ENCODE measurements at regions not wholly inside any gene's neighbourhood (a gene's known extent, or its start where the extent isn't known, plus 50 kb on each side); places are given as distances from the start of the nearest gene placed in this dataset.
"Not testable (repeated sequence)": the region's sequence is repeated elsewhere in the genome, so short reads cannot be mapped to it uniquely, and the experiment has no call there.

DNA sequence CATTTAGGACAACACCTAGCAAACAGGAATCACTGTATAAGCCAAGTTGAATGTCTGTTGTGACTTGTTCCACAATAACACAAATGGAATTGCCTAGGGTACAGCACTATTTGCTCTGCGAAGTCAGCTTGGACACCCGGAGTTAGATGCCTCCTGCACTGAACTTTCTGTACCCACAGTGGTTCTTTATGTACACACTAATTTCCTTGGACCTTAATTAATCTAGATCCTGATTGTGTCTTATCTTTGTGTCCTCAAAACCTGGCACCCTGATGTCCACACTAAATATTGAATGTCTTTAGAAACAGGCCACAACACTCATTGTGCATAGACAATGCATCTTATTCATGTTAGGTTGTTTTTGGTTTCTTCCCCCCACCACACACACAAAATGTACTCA, 278.9 kb upstream of the NR2F2 start:
- DNase-seq (ENCODE audit: low read depth): no peak

- DNase-seq (ENCODE audit: low read depth): no peak
These were observed 278.3 kb upstream of the NR2F2 start for GRCh38 chr15:96052154-96052553.

DNA sequence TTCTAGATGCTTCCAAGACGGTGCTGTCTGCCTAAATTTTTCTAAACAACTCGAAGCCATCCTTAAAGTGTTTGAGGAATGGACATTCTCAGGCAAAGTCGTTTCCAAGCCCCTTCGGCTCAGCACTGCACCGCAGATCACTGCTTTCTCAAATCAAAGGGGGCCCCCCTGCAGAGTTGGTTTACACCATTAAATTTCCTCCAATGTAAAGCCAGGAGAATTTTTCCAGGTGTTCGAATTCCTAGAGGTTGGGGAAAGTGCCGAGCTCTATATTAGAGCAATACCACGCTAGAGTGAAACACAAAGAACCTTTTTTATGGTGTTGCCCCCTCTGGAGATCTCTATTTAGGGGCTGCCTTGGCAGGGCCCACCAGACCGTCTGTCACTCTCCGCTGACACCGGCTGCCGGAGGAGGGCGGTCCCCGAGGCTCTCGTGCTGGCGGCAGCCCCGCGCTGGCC, 277.9 kb upstream of the NR2F2 start:
- no peak for DNase-seq (ENCODE audit: low read depth)

- DNase-seq (ENCODE audit: low read depth): peak; percentile 33
These were observed 277.3 kb upstream of the NR2F2 start for GRCh38 chr15:96053031-96053780.

- DNase-seq (ENCODE audit: low read depth): peak; percentile 46
These were observed 276.6 kb upstream of the NR2F2 start for GRCh38 chr15:96053781-96054428.

- no peak for DNase-seq (ENCODE audit: low read depth)
These were observed 275.9 kb upstream of the NR2F2 start for GRCh38 chr15:96054621-96055020.

DNA sequence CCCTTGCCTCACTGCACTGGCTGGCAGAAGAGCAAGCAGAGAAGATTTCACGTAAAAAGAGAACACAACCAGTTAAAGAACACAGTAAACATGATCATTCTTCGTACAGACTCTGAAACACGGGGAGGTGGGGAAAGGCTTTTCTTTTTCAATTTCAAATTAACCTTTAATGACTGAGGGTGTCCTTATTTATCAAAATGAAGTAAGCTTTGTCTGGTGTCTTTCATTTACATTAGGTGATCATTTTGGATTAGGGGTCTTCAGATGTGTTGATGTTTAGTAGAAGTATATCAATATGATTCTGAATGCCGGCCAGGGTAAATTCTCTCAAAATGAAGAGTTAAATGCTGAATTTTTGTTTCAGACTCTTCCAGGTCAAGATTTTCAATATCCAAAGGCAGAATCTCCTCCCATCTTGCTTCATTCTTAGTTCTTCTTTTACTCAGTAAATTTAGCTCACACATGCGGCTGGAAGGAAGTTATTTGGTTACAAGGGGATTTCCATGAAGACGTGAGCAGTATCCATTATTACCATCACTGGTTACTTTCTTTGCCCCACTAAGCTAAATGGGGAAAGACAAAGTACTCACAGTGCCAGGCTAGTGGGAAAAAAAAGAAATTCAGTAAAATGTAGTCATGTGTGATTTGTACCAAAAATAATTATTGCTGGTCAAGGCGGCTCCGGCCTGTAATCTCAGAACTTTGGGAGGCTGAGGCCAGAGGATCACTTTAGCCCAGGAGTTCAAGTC, 272.2 kb upstream of the NR2F2 start:
- peak; percentile 14 for DNase-seq (ENCODE audit: low read depth)

- DNase-seq (ENCODE audit: low read depth): not testable (repeated sequence)
These were observed 271.7 kb upstream of the NR2F2 start for GRCh38 chr15:96058852-96059103.

- not testable (repeated sequence) for DNase-seq (ENCODE audit: low read depth)
These were observed 269.9 kb upstream of the NR2F2 start for GRCh38 chr15:96060591-96060990.

DNA sequence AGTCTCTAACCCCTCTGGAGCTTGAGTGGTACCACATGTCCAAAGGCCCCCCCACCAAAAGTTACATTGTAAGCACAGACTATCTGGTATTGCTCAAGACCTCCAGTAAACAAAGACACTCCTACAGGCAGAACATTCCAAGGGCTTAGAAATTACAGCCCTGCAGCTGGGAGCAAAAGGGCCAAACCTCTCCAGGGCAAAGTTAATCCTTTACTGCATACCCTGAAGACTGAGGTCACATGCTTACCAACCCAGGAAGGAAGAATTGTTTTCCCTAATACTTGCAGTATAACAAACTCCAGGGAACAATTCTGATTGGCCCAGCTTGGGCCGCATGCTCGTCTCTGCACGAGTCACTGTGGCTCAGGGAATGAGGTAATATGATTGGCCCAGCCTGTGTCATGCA, 266.1 kb upstream of the NR2F2 start:
- peak; percentile 4 for DNase-seq (ENCODE audit: low read depth)

GRCh38 chr15:96066126-96066525, 264.4 kb upstream of the NR2F2 start:
- DNase-seq (ENCODE audit: low read depth): no peak

DNA sequence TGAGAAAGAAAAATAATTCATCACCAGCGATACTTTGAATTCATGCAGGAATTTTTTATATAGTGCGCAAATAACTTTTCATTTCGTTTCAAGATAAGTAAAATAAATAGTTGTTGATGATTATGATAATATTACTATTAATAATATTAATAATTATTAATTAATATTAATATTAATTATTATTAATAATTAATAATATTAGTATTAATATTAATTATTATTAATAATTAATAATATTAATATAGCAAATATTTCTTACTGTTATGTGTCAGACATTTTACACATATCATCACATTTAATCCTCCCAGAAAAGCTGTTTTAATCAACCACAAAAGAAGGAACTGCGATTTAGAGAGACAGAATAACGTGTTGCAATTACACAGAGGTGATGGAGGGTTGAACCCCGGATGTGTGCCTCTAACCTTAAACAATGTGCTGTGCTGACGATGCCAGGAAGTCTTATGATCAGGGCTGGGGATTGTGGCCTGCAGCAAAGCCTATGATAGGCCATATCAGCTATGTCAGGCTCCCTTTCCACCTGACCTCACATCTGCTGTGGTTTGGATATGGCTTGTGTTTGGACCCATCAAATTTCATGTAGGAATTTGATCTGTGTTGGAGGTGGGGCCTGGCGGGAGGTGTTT, 263.5 kb upstream of the NR2F2 start:
- DNase-seq (ENCODE audit: low read depth): no peak

- no peak for DNase-seq (ENCODE audit: low read depth)
These were observed 262.8 kb upstream of the NR2F2 start for GRCh38 chr15:96067677-96068076.

- no peak for DNase-seq (ENCODE audit: low read depth)
These were observed 261.6 kb upstream of the NR2F2 start for GRCh38 chr15:96068897-96069296.

DNA sequence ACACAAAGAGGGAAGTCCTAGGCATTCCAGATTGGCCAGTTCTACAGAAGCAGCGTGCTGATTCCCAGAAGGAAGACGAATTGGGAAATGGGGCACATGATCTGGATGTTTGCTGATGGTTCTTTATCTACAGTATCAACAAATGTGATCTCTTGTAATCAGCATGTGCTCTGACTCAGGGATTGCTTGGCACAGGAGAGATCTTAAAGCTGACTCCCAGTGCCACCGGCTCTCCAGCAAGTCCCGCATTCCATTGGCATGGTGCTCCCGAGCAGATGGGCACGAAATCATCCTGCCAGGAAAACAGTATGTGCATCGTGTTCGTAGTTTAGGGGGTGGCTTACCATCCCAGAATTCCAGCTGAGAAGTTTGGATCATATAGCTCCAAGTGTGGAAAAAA, 259.9 kb upstream of the NR2F2 start:
- DNase-seq (ENCODE audit: low read depth): peak; percentile 58

- DNase-seq (ENCODE audit: low read depth): no peak
These were observed 257.7 kb upstream of the NR2F2 start for GRCh38 chr15:96072821-96073220.

- no peak for DNase-seq (ENCODE audit: low read depth)
These were observed 256.6 kb upstream of the NR2F2 start for GRCh38 chr15:96073908-96074307.

GRCh38 chr15:96075895-96076294, 254.6 kb upstream of the NR2F2 start:
- DNase-seq (ENCODE audit: low read depth): no peak

DNA sequence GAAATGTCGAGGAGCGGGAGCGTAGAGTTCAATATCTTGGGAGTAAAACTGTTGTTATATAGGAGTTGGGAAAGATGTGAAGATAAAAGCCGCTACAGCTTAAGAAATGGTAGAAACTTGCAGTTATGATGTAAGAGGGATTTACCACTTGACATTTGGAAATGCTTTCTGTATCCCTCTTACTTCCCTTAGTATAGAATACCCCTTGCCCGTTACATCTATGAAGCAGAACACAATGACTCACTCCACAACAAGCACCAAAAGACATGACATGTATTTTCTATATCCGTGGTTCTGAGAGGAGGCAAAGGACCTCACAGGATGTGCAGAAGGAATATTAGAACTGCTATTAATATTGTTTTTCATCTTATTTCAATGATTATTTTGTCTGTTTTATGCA, 254.2 kb upstream of the NR2F2 start:
- DNase-seq (ENCODE audit: low read depth): no peak

- no peak for DNase-seq (ENCODE audit: low read depth)
These were observed 251.5 kb upstream of the NR2F2 start for GRCh38 chr15:96079041-96079440.

DNA sequence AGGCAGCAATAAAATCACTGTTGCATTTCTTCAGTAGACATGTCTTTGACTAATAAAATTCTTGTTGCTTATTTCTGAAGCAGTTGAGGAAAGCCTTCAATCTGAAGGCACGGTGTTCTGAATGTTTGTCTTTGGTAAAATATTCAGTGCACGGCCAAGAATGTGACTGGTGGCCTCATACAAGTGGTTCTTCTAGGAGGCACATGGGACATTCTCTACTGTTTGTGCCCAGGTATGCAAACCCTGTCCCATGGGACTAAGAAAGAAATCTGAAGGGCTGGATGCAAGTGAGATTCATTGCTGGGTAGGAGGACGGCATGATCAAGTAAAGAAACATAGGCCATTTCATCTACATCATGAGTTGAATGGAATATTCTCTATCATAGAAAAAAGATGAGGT, 250.6 kb upstream of the NR2F2 start:
- no peak for DNase-seq (ENCODE audit: low read depth)

- no peak for DNase-seq (ENCODE audit: low read depth)
These were observed 244.3 kb upstream of the NR2F2 start for GRCh38 chr15:96086164-96086563.

Measured in RPMI7951 (cell line).